Spleen (tissue), 7 donors: ENCODE measurements at regions not wholly inside any gene's neighbourhood (a gene's known extent, or its start where the extent isn't known, plus 50 kb on each side); places are given as distances from the start of the nearest gene placed in this dataset.

ENCODE experiments used
- POLR2A ChIP-seq, 3 donors: fragments of 450-650 bp; IDR thresholded peaks; one replicate each; pipeline ENCODE4 v1.5.1; 2017; ENCODE audit warnings: antibody characterized with exemption in 3 of 3, mild to moderate bottlenecking in 1 of 3
- TF ChIP-seq, protein P1 (sequence below), 11 experiments: fragments of 200-600 bp in 7 of 11; fragments of 450-650 bp in 4 of 11; sonication (generic) in 4 of 11; IDR thresholded peaks in 8 of 11; conservative IDR thresholded peaks in 3 of 11; 1 replicate in 7 of 11; 2 replicates in 4 of 11; pipeline versions ENCODE4 v1.4.0 to v1.8.0; 2016 to 2021; ENCODE audit warnings: antibody characterized with exemption in 11 of 11, inconsistent platforms in 4 of 11, mild to moderate bottlenecking in 1 of 11
- donor health status: DM: no; HTN: no; CAD: no; lungs with moderate emphysema.
- donor health status: DM: no; HTN: no; CAD: no.
- donor health status: DM: no; HTN: no; CAD: no.

DNA sequence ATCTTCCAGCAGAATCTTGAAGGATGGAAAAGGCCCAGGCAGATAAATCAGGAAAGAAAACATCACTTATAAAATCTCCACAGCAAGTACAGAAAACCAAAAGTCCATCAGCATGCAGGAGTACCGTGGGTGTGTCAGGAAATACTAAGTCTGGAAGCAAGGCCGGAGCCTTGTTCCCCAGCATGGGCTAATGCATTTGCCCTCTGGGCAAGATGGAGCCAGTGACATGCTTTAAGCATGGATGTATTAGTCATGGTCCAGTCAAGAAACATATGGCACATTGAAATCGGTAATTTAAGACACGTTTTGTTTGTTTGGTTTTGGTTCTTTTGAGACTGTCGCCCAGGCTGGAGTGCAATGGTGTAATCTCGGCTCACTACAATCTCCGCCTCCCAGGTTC is 506.0 kb upstream of the JARID2 start:
- TF ChIP-seq, protein P1, sequence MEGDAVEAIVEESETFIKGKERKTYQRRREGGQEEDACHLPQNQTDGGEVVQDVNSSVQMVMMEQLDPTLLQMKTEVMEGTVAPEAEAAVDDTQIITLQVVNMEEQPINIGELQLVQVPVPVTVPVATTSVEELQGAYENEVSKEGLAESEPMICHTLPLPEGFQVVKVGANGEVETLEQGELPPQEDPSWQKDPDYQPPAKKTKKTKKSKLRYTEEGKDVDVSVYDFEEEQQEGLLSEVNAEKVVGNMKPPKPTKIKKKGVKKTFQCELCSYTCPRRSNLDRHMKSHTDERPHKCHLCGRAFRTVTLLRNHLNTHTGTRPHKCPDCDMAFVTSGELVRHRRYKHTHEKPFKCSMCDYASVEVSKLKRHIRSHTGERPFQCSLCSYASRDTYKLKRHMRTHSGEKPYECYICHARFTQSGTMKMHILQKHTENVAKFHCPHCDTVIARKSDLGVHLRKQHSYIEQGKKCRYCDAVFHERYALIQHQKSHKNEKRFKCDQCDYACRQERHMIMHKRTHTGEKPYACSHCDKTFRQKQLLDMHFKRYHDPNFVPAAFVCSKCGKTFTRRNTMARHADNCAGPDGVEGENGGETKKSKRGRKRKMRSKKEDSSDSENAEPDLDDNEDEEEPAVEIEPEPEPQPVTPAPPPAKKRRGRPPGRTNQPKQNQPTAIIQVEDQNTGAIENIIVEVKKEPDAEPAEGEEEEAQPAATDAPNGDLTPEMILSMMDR (IDR thresholded peaks at IDR 0.05 in 8 of 11, conservative IDR thresholded peaks at IDR 0.05 in 3 of 11): no peak
- TF ChIP-seq POLR2A (IDR thresholded peaks at IDR 0.05): no peak
